HG02885 (cell line): ENCODE measurements at regions not wholly inside any gene's neighbourhood (a gene's known extent, or its start where the extent isn't known, plus 50 kb on each side); places are given as distances from the start of the nearest gene placed in this dataset.

Experiments
- ATAC-seq: cut with Tn5 transposase; IDR thresholded peaks from one replicate; pipeline ENCODE4 v1.9.1; 2021; ENCODE audit warnings: mild to moderate bottlenecking; ENCODE audit not compliant: unreplicated experiment, poor library complexity

- ATAC-seq: no peak
These were observed 205.0 kb downstream of the UBE2E3 start for GRCh38 chr2:181185421-181185820.

GRCh38 chr2:181185948-181186347 is 205.5 kb downstream of the UBE2E3 start:
- no peak for ATAC-seq

GRCh38 chr2:181188605-181189004 is 208.2 kb downstream of the UBE2E3 start:
- ATAC-seq: no peak

GRCh38 chr2:181189951-181190350 is 209.5 kb downstream of the UBE2E3 start:
- ATAC-seq: no peak

GRCh38 chr2:181190711-181191110 is 210.3 kb downstream of the UBE2E3 start:
- no peak for ATAC-seq

- ATAC-seq: no peak
These were observed 213.1 kb downstream of the UBE2E3 start for GRCh38 chr2:181193550-181193949.

- ATAC-seq: no peak
These were observed 216.0 kb downstream of the UBE2E3 start for GRCh38 chr2:181196401-181196800.

- ATAC-seq: no peak
These were observed 216.8 kb downstream of the UBE2E3 start for GRCh38 chr2:181197140-181197760.

- ATAC-seq: no peak
These were observed 217.9 kb downstream of the UBE2E3 start for GRCh38 chr2:181198183-181198864.

- no peak for ATAC-seq
These were observed 223.0 kb downstream of the UBE2E3 start for GRCh38 chr2:181203412-181203811.

GRCh38 chr2:181203916-181204315 is 223.5 kb downstream of the UBE2E3 start:
- ATAC-seq: no peak

- ATAC-seq: no peak
These were observed 238.0 kb downstream of the UBE2E3 start for GRCh38 chr2:181218401-181218821.

- ATAC-seq: no peak
These were observed 234.0 kb upstream of the ITGA4 start for GRCh38 chr2:181223234-181223633.

GRCh38 chr2:181224866-181225265 is 232.3 kb upstream of the ITGA4 start:
- ATAC-seq: no peak

- no peak for ATAC-seq
These were observed 228.5 kb upstream of the ITGA4 start for GRCh38 chr2:181228661-181229060.

- ATAC-seq: no peak
These were observed 226.0 kb upstream of the ITGA4 start for GRCh38 chr2:181231151-181231550.

GRCh38 chr2:181231886-181232621 is 225.1 kb upstream of the ITGA4 start:
- no peak for ATAC-seq

- no peak for ATAC-seq
These were observed 222.7 kb upstream of the ITGA4 start for GRCh38 chr2:181234487-181234891.

GRCh38 chr2:181235011-181235410 is 222.2 kb upstream of the ITGA4 start:
- ATAC-seq: no peak

- ATAC-seq: peak; percentile 95
These were observed 221.3 kb upstream of the ITGA4 start for GRCh38 chr2:181235683-181236459.
